ENCODE measurements at regions not wholly inside any gene's neighbourhood (a gene's known extent, or its start where the extent isn't known, plus 50 kb on each side); places are given as distances from the start of the nearest gene placed in this dataset.

DNA sequence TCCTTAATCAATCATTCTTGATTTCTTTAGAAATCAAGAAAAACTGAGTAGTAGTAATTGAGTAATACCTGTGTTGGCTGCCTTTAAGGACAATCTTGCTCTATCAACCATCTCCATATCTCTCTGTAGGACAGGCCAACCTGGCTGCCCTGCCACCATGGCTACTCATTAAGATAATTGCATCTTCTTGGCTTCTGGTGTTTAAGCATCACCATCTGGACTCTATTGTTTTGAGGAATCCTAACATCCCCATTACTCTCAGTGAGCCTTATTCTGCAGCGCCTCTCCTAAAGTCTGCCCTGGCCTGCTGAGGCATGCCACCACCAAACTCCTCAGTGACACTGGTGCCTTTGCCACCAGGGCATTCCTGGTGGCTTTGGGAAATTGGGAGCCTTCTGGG is 442.6 kb upstream of the ZNF507 start:
- TF ChIP-seq, protein P1, sequence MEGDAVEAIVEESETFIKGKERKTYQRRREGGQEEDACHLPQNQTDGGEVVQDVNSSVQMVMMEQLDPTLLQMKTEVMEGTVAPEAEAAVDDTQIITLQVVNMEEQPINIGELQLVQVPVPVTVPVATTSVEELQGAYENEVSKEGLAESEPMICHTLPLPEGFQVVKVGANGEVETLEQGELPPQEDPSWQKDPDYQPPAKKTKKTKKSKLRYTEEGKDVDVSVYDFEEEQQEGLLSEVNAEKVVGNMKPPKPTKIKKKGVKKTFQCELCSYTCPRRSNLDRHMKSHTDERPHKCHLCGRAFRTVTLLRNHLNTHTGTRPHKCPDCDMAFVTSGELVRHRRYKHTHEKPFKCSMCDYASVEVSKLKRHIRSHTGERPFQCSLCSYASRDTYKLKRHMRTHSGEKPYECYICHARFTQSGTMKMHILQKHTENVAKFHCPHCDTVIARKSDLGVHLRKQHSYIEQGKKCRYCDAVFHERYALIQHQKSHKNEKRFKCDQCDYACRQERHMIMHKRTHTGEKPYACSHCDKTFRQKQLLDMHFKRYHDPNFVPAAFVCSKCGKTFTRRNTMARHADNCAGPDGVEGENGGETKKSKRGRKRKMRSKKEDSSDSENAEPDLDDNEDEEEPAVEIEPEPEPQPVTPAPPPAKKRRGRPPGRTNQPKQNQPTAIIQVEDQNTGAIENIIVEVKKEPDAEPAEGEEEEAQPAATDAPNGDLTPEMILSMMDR (conservative IDR thresholded peaks at IDR 0.05), result no peak
- no peak for TF ChIP-seq ZFX (IDR thresholded peaks at IDR 0.05)

Measured in C4-2B (cell line).